GM19452 (cell line): ENCODE measurements at regions not wholly inside any gene's neighbourhood (a gene's known extent, or its start where the extent isn't known, plus 50 kb on each side); places are given as distances from the start of the nearest gene placed in this dataset.

ENCODE experiments used
- ATAC-seq: cut with Tn5 transposase; IDR thresholded peaks from one replicate; pipeline ENCODE4 v1.9.1; 2021; ENCODE audit not compliant: unreplicated experiment

GRCh38 chr10:62736168-62736546, 68.4 kb upstream of the ADO start:
- no peak for ATAC-seq

GRCh38 chr10:62738916-62739315, 65.6 kb upstream of the ADO start:
- no peak for ATAC-seq

- no peak for ATAC-seq
Observed at GRCh38 chr10:62740885-62741745, 63.4 kb upstream of the ADO start.

- no peak for ATAC-seq
Observed at GRCh38 chr10:62741996-62742395, 62.5 kb upstream of the ADO start.

GRCh38 chr10:62742536-62743061, 61.9 kb upstream of the ADO start:
- ATAC-seq, result no peak

- no peak for ATAC-seq
Observed at GRCh38 chr10:62744136-62744535, 60.4 kb upstream of the ADO start.

GRCh38 chr10:62745581-62745980, 58.9 kb upstream of the ADO start:
- no peak for ATAC-seq

GRCh38 chr10:62746951-62747729, 57.4 kb upstream of the ADO start:
- no peak for ATAC-seq

GRCh38 chr10:62748386-62748785, 56.1 kb upstream of the ADO start:
- no peak for ATAC-seq

- no peak for ATAC-seq
Observed at GRCh38 chr10:62749093-62749683, 55.3 kb upstream of the ADO start.
